SH-SY5Y (cell line): ENCODE measurements at regions not wholly inside any gene's neighbourhood (a gene's known extent, or its start where the extent isn't known, plus 50 kb on each side); places are given as distances from the start of the nearest gene placed in this dataset.

Experiments
- GATA2 ChIP-seq: IDR thresholded peaks from 2 replicates; pipeline ENCODE4 v1.6.1; 2011; ENCODE audit warnings: mild to moderate bottlenecking, low read depth, low read length
- GATA3 ChIP-seq: IDR thresholded peaks from 2 replicates; pipeline ENCODE4 v1.6.1; 2011; ENCODE audit warnings: low read depth, mild to moderate bottlenecking, low read length, moderate library complexity

- TF ChIP-seq GATA2 (no peak), GATA3 (no peak)
These were observed 132.2 kb downstream of the SH3BGRL2 start for GRCh38 chr6:79763301-79763700.
